H4 (cell line): ENCODE measurements at regions not wholly inside any gene's neighbourhood (a gene's known extent, or its start where the extent isn't known, plus 50 kb on each side); places are given as distances from the start of the nearest gene placed in this dataset.

Source experiments
- DNase-seq: peaks from one replicate; pipeline ENCODE4 v3.0.0-alpha.2; 2015; ENCODE audit warnings: low spot score

GRCh38 chr5:173763410-173763809 is 124.7 kb upstream of the CPEB4 start:
- DNase-seq = no peak

GRCh38 chr5:173764332-173765028 is 123.7 kb upstream of the CPEB4 start:
- DNase-seq = peak; percentile 94

- DNase-seq = no peak
Observed at GRCh38 chr5:173765029-173765644, 123.0 kb upstream of the CPEB4 start.

DNA sequence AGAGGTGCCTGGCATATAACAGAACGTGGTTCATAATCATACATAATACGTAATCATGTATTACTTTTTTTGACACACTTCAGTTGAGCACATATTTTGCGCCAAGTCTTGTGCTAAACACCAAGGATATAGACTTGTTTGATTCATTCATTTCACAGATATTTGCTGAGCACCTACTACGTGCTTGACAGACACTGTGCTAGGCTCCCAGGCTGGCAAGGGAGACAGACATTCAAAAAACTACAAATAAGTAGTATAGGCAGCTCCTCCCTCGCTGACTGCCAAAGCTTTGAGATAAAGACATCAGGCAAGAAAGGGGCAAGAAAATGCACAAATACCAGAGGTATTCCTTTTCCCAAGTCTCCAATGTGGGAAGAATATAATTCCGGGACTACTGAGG is 122.5 kb upstream of the CPEB4 start:
- no peak for DNase-seq

DNA sequence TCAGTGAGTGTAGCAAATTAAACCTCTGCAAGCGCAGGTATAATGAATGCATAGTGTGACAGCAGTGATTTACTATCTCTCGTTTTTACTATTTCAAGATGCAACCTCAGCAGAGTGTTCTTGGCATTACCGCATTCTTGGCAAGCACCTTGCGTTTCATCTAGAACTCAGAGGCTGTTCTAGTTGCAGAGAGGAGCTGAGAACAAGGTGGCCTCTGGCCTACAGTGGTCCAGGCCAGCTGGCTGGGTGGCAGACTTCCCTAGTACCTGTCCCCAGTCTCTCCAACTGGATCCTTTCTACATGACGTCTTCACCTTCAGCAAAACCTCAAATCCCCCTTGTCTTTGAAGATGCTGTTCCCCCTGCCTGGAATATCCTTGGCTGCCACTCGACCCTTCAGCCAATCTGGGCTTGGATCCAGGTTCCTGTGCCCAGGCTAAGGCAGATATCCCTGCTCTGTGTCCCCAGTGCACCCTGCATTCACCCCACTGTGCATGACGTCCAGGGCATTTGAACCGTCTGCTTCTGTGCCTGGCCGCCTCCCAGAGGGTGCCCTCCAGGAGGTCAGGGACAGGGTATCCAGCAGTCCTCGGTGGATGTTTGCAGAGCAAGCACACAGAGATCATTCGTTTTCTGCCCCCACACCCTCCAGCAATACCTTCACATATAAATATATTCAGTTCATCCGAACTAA is 120.4 kb upstream of the CPEB4 start:
- no peak for DNase-seq

DNA sequence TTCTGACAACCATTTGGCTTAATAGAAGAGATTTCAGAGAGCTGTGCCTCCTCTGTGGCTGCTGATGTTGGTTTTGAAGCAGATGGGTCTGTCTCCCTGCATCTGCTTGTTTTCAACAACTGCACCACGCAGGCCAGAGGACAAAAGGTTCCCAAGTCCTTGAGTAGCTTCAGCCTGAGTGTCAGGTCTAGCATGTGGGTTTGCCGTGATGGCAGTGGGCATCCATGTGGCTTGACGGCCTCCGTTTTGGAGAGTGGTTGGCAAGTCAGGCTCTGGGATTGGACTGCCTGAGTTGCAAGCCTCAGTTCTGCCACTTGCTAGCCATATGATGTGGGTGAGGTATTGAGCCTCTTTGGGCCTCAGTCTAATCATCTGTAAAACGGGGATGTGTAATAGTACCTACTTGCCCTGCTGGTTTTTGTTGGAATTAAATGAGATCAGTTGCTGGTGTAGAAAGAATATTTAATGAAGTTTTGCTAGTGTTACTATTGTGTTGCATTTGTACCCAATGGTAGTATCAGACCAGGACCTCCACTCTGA is 119.8 kb upstream of the CPEB4 start:
- DNase-seq = no peak

- DNase-seq = no peak
Observed at GRCh38 chr5:173768891-173769290, 119.3 kb upstream of the CPEB4 start.

- DNase-seq = no peak
Observed at GRCh38 chr5:173770637-173771036, 117.5 kb upstream of the CPEB4 start.

DNA sequence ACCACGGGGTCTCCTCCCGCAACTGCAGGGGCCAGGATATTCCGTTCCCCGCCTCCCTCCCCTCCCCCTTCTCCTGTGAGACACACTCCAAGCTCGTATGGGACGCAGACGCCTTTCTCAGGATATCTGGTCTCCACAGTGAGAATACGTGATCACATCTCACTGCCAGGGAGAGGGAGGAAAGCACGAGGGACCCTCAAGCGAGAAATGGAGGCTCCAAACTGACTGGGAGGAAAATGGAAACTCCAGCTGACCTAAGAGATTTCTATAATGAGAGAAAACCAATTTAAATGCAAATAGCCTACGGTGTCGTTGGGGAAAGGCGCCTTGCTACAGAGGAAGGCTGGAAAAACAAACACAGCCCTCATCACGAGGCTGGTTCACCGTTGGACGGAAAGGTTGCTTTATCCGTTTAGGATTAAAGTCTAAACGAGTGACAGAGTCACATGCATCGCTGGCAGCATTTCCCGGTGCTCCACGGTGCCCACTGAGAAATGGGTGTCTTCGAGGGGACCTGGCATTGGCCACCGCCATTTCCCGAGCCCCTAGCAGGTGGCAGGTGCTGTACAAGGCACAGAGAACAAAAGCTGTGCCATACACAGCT is 116.9 kb upstream of the CPEB4 start:
- no peak for DNase-seq

DNA sequence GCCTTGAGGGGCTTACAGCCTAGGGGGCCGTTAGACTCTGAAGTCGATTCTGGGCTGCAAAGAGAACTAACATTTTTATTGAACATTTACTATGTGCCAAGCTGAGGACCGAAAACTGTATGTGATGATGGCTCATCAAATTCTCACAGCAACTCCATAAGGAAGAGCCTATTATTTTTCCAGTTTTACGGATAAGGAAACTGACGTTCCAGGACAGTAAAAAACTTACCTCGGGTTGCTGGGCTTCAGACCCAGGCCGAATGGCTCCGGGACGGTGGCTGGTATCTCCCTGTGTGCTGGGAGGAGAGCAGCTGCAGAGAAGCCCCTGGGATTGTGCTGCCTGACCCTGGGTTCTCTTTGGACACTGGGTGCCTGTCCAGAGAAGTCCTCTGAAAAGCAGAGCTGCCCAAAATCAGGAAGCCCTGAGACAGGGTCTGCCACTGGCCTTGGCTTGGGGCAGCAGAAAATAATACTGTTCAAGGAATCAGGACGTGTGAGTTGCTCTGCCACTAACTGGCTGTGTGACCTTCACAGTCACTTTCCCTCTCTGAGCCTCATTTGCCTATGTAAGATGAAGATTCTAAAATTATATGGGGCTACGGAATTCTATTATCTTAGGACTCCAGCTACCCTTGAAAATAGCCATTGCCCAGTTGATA is 116.3 kb upstream of the CPEB4 start:
- no peak for DNase-seq

GRCh38 chr5:173772384-173773059 is 115.6 kb upstream of the CPEB4 start:
- DNase-seq = no peak

DNA sequence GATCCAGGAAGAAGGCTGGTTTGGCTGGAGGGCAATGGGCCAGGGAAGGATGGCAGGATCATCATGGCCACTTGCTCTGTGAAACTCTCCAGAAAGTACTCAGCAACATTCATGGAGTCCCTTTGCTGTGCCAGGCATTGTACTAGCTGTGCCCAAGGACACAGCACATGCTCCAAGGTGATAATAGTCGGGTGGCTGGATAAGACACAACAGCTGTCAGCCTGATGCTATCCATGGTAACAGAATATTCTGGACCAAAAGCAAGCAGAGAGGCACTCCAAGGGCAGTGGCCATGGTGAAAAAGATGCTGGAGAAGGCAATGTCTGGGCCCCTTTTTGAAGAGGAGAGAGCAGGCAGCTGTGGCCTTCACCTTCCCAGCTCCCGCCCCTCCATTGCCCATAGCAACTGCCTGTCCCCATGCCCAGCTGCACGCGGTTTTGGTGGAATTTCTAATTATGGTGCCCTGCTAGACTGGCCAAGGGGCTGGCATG is 113.8 kb upstream of the CPEB4 start:
- no peak for DNase-seq

DNA sequence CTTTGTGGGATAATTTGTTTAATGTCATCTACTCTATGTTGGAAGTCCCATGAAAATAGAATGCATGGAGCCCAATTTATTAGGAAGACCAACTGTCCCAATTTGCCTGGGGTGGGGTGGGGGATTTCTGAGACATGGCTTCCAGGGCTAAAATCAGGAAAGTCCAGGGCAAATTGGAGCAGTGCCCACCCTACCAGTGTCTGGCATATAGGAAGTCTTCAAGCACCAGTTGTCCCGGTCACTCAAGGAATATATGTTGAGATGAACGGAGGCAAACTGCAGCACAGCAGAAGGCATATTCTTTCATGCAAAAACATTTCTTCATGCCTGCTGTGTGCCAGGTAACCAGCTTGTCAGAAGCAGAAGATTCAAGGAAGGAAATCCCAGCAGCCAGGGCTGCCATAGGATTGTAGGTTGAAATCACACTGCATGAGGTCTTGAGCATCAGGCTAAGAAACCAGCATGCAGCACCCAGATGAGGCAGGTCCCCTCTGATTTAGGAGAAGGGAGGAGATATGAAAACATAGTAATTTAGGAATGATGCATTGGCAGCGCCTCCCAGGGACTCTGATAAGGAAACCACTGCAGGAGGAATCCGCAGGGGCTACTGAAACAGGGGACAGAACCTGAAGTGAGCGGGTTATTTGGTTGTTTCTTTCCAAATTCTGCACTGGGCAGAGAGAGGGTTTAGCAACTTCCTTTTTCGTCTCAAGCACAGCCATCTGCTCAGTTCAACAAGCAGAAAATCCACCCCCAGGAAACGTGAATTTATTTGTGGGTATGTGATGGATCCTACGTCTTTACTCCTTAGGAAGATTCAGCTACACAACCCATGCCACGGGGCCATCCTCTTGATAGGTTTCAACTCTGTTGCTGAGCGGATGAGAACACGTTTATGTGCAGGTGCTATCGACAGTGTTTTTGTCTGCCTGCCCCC is 112.6 kb upstream of the CPEB4 start:
- no peak for DNase-seq

- DNase-seq = no peak
Observed at GRCh38 chr5:173777149-173777548, 111.0 kb upstream of the CPEB4 start.

GRCh38 chr5:173777674-173778073 is 110.5 kb upstream of the CPEB4 start:
- no peak for DNase-seq

DNA sequence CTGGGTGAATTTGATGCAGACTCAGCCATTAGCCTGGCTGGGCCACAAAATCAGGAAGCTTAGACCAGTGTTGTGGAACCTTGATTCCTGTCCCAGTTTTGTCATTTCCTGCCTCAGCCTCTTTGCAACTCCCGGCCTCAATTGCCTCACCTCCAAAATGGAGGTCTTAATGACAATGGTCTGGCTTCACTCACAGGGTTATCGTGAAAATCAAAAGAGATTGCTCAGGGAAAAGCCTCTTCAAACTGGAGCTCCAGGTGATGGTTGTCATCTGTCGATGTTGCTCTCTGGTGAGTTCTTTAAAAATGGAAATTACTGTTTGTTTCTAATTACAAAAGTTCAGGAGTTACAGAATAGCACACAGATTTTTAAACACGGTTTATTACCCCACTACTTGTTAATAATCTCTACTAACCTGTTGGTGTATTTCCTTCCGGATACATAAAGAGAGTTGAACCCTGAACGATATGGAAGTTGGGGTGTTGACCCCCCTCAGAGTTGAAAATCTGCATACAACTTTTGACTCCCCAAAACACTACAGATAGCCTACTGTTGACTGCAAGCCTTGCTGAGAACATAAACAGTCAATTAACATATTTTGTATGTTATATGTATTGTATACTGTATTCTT is 109.9 kb upstream of the CPEB4 start:
- DNase-seq = no peak

GRCh38 chr5:173778784-173779304 is 109.3 kb upstream of the CPEB4 start:
- no peak for DNase-seq

GRCh38 chr5:173780235-173781234 is 107.6 kb upstream of the CPEB4 start:
- DNase-seq = peak; percentile 27
